Ectodermal cell (in vitro differentiated cells): ENCODE measurements at regions not wholly inside any gene's neighbourhood (a gene's known extent, or its start where the extent isn't known, plus 50 kb on each side); places are given as distances from the start of the nearest gene placed in this dataset.

Experiments used
- H3K27ac ChIP-seq: 2 replicates; pipeline ENCODE4 v1.7.0; 2013; ENCODE audit warnings: mild to moderate bottlenecking, low read depth, low read length; ENCODE audit not compliant: insufficient read depth, poor library complexity, severe bottlenecking
- H3K27me3 ChIP-seq: 2 replicates; pipeline ENCODE4 v1.7.0; 2013; ENCODE audit warnings: mild to moderate bottlenecking, low read length; ENCODE audit not compliant: insufficient read depth, control insufficient read depth, poor library complexity, severe bottlenecking
- H3K36me3 ChIP-seq: one replicate; pipeline ENCODE4 v1.7.0; 2013; ENCODE audit warnings: low read length; ENCODE audit not compliant: control insufficient read depth, insufficient read depth
- H3K4me1 ChIP-seq: one replicate; pipeline ENCODE4 v1.7.0; 2013; ENCODE audit warnings: low read length; ENCODE audit not compliant: control insufficient read depth, insufficient read depth
- H3K4me3 ChIP-seq: 2 replicates; pipeline ENCODE4 v1.7.0; 2013; ENCODE audit warnings: low read depth, low read length, control low read depth; ENCODE audit not compliant: insufficient read depth
- H3K9me3 ChIP-seq: 2 replicates; pipeline ENCODE4 v1.7.0; 2013; ENCODE audit warnings: mild to moderate bottlenecking, low read length, moderate library complexity; ENCODE audit not compliant: control insufficient read depth
- WGBS, 2 experiments: methylation state at CpG; one replicate each; pipeline ENCODE4 v1.1.7; 2013; ENCODE audit warnings: missing lambda C conversion rate in 2 of 2; 5-methylcytosine and 5-hydroxymethylcytosine counted together

GRCh38 chr6:169084067-169084466 lies 169.6 kb downstream of the THBS2 start:
- 95 to 96% methylated on average over 10 of the region's 10 CpGs for WGBS, 2 experiments
- Histone ChIP-seq H3K36me3 (no peaks in the 10 kb centered on the region), H3K9me3 (peaks cover 2% of the 10 kb centered on the region), H3K27ac (no peak overlapping the region), H3K27me3 (no peaks in the 10 kb centered on the region), H3K4me3 (no peak overlapping the region), H3K4me1 (no peaks in the 10 kb centered on the region)

- H3K9me3 ChIP-seq, result no peaks in the 10 kb centered on the region
- H3K4me1 ChIP-seq, result no peaks in the 10 kb centered on the region
- no peak overlapping the region for H3K27ac ChIP-seq
- no peak overlapping the region for H3K4me3 ChIP-seq
- no peaks in the 10 kb centered on the region for H3K36me3 ChIP-seq
- no peaks in the 10 kb centered on the region for H3K27me3 ChIP-seq
- 46 to 58% methylated on average over 2 to 3 of the region's 3 CpGs for WGBS, 2 experiments
Measured at GRCh38 chr6:169083508-169083874, 170.2 kb downstream of the THBS2 start.

GRCh38 chr6:169082817-169083507 lies 170.7 kb downstream of the THBS2 start:
- no peaks in the 10 kb centered on the region for H3K27me3 ChIP-seq
- H3K27ac ChIP-seq, result no peak overlapping the region
- WGBS, 2 experiments, result 96 to 97% methylated on average over 7 of the region's 7 CpGs

GRCh38 chr6:169082093-169082492 lies 171.6 kb downstream of the THBS2 start:
- H3K27ac ChIP-seq, result no peak overlapping the region
- H3K4me3 ChIP-seq, result no peak overlapping the region
- H3K9me3 ChIP-seq, result no peaks in the 10 kb centered on the region
- no peaks in the 10 kb centered on the region for H3K4me1 ChIP-seq
- H3K27me3 ChIP-seq, result no peaks in the 10 kb centered on the region
- no peaks in the 10 kb centered on the region for H3K36me3 ChIP-seq
- 92 to 96% methylated on average over 5 of the region's 5 CpGs for WGBS, 2 experiments

More at GRCh38 chr6:169082817-169083507, 170.7 kb downstream of the THBS2 start:
- no peak overlapping the region for H3K4me3 ChIP-seq
- no peaks in the 10 kb centered on the region for H3K36me3 ChIP-seq
- H3K4me1 ChIP-seq, result no peaks in the 10 kb centered on the region
- no peaks in the 10 kb centered on the region for H3K9me3 ChIP-seq

- H3K36me3 ChIP-seq, result no peaks in the 10 kb centered on the region
- no peaks in the 10 kb centered on the region for H3K4me1 ChIP-seq
- H3K27me3 ChIP-seq, result no peaks in the 10 kb centered on the region
- H3K27ac ChIP-seq, result no peak overlapping the region
- H3K4me3 ChIP-seq, result no peak overlapping the region
- WGBS, 2 experiments, result 86 to 94% methylated on average over 3 of the region's 3 CpGs
- H3K9me3 ChIP-seq, result no peaks in the 10 kb centered on the region
Measured at GRCh38 chr6:169081248-169081647, 172.4 kb downstream of the THBS2 start.

- Histone ChIP-seq H3K27ac (no peak overlapping the region), H3K27me3 (no peaks in the 10 kb centered on the region), H3K4me3 (no peak overlapping the region), H3K36me3 (no peaks in the 10 kb centered on the region), H3K9me3 (no peaks in the 10 kb centered on the region), H3K4me1 (no peaks in the 10 kb centered on the region)
- 87% methylated on average over 3 of the region's 3 CpGs for WGBS, 2 experiments
Measured at GRCh38 chr6:169079650-169080049, 174.0 kb downstream of the THBS2 start.

- no peaks in the 10 kb centered on the region for H3K36me3 ChIP-seq
- no peaks in the 10 kb centered on the region for H3K4me1 ChIP-seq
- 93 to 94% methylated on average over 6 to 7 of the region's 7 CpGs for WGBS, 2 experiments
- H3K9me3 ChIP-seq, result no peaks in the 10 kb centered on the region
- no peaks in the 10 kb centered on the region for H3K27me3 ChIP-seq
- H3K4me3 ChIP-seq, result no peak overlapping the region
- no peak overlapping the region for H3K27ac ChIP-seq
Measured at GRCh38 chr6:169078399-169079145, 175.1 kb downstream of the THBS2 start.

GRCh38 chr6:169075915-169076654 lies 177.6 kb downstream of the THBS2 start:
- H3K9me3 ChIP-seq, result no peaks in the 10 kb centered on the region
- no peak overlapping the region for H3K4me3 ChIP-seq
- H3K36me3 ChIP-seq, result no peaks in the 10 kb centered on the region
- no peaks in the 10 kb centered on the region for H3K27me3 ChIP-seq
- H3K4me1 ChIP-seq, result no peaks in the 10 kb centered on the region
- 85 to 86% methylated on average over 9 of the region's 9 CpGs for WGBS, 2 experiments
- no peak overlapping the region for H3K27ac ChIP-seq

- Histone ChIP-seq H3K27me3 (no peaks in the 10 kb centered on the region), H3K9me3 (no peaks in the 10 kb centered on the region), H3K4me1 (no peaks in the 10 kb centered on the region), H3K4me3 (no peak overlapping the region), H3K27ac (no peak overlapping the region), H3K36me3 (no peaks in the 10 kb centered on the region)
- WGBS, 2 experiments, result 93 to 94% methylated on average over 19 of the region's 19 CpGs
Measured at GRCh38 chr6:169075211-169075914, 178.3 kb downstream of the THBS2 start.

GRCh38 chr6:169074526-169074925 lies 179.1 kb downstream of the THBS2 start:
- no peaks in the 10 kb centered on the region for H3K27me3 ChIP-seq
- H3K9me3 ChIP-seq, result no peaks in the 10 kb centered on the region
- 50 to 71% methylated on average over 2 to 4 of the region's 4 CpGs for WGBS, 2 experiments
- no peaks in the 10 kb centered on the region for H3K4me1 ChIP-seq
- H3K4me3 ChIP-seq, result no peak overlapping the region
- no peak overlapping the region for H3K27ac ChIP-seq
- no peaks in the 10 kb centered on the region for H3K36me3 ChIP-seq
